ENCODE measurements at regions not wholly inside any gene's neighbourhood (a gene's known extent, or its start where the extent isn't known, plus 50 kb on each side); places are given as distances from the start of the nearest gene placed in this dataset.

- TF ChIP-seq CTCF (IDR thresholded peaks at IDR 0.05), result no peak
- no peak for TF ChIP-seq EZH2 (IDR thresholded peaks at IDR 0.05; ENCODE audit: borderline replicate concordance, insufficient read depth, low read depth, low read length, poor library complexity, severe bottlenecking)
These were observed 263.2 kb upstream of the NT5E start for GRCh38 chr6:85186546-85187175.

Measured in B cell (primary cell).